Muscle layer of colon (tissue), 2 donors: ENCODE measurements at regions not wholly inside any gene's neighbourhood (a gene's known extent, or its start where the extent isn't known, plus 50 kb on each side); places are given as distances from the start of the nearest gene placed in this dataset.
"Not testable (repeated sequence)": the region's sequence is repeated elsewhere in the genome, so short reads cannot be mapped to it uniquely, and the experiment has no call there.

Experiments
- H3K27ac ChIP-seq: one replicate; pipeline ENCODE4 v1.7.0; 2013; ENCODE audit warnings: low read depth, mild to moderate bottlenecking, low read length, moderate library complexity
- H3K27me3 ChIP-seq, 2 donors: one replicate each; pipeline ENCODE4 v1.7.0; 2013; ENCODE audit warnings: low read length in 2 of 2, mild to moderate bottlenecking in 2 of 2; ENCODE audit not compliant: insufficient read depth in 2 of 2, control insufficient read depth in 1 of 2
- H3K36me3 ChIP-seq: one replicate; pipeline ENCODE4 v1.7.0; 2013; ENCODE audit warnings: mild to moderate bottlenecking, low read length; ENCODE audit not compliant: insufficient read depth
- H3K4me1 ChIP-seq: one replicate; pipeline ENCODE4 v1.7.0; 2013; ENCODE audit warnings: mild to moderate bottlenecking, low read length; ENCODE audit not compliant: insufficient read depth
- H3K4me3 ChIP-seq, 2 donors: one replicate each; pipeline ENCODE4 v1.7.0; 2013; ENCODE audit warnings: low read length in 2 of 2, low read depth in 1 of 2, mild to moderate bottlenecking in 1 of 2, moderate library complexity in 1 of 2
- H3K9ac ChIP-seq: one replicate; pipeline ENCODE4 v1.7.0; 2013; ENCODE audit warnings: low read length
- H3K9me3 ChIP-seq: one replicate; pipeline ENCODE4 v1.7.0; 2013; ENCODE audit warnings: mild to moderate bottlenecking, low read length
- donor health status: abdominal sarcoma.
- donor health status: Adenocarcinoma of cecum.

DNA sequence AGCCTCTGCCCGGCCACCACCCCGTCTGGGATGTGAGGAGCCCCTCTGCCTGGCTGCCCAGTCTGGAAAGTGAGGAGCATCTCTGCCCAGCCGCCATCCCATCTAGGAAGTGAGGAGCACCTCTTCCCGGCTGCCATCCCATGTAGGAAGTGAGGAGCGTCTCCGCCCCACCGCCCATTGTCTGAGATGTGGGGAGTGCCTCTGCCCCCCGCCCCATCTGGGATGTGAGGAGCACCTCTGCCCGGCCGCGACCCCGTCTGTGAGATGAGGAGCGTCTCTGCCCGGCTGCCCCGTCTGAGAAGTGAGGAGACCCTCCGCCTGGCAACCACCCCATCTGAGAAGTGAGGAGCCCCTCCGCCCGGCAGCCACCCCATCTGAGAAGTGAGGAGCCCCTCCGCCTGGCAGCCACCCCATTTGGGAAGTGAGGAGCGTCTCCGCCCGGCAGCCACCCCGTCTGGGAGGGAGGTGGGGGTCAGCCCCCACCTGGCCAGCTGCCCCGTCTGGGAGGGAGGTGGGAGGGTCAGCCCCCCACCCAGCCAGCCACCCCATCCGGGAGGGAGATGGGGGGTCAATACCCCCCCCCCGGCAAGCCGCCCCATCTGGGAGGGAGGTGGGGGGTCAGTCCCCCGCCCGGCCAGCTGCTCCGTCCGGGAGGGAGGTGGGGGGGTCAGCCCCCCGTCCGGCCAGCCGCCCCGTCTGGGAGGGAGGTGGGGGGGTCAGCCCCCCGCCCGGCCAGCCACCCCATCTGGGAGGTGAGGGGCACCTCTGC lies 195.8 kb upstream of the SYNCRIP start:
- not testable (repeated sequence) for H3K9me3 ChIP-seq, H3K27ac ChIP-seq, H3K4me1 ChIP-seq, H3K4me3 ChIP-seq, H3K9ac ChIP-seq, H3K27me3 ChIP-seq, H3K36me3 ChIP-seq

DNA sequence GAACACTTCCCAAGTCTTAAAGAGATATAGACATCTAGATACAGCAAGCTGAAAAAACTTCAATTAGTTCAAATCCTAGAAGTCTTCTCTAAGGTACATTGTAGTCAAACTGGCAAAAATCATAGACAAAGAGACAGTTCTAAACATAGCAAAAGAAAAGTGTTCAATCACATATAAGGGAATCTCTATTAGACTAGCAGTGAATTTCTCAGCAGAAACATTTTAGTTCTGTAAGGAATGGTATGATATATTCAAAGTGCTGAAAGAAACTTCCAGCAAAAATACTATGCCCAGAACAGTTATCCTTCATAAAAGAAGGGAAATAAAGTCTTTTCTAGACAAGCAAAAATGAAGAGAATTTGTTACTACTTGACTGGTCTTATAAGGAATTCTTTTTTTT lies 186.3 kb upstream of the SYNCRIP start:
- Histone ChIP-seq H3K4me3 (no peak overlapping the region), H3K27ac (no peak overlapping the region), H3K4me1 (no peaks in the 10 kb centered on the region), H3K27me3 (no peaks in the 10 kb centered on the region), H3K9me3 (peaks cover 5% of the 10 kb centered on the region), H3K36me3 (no peaks in the 10 kb centered on the region), H3K9ac (no peak overlapping the region)

DNA sequence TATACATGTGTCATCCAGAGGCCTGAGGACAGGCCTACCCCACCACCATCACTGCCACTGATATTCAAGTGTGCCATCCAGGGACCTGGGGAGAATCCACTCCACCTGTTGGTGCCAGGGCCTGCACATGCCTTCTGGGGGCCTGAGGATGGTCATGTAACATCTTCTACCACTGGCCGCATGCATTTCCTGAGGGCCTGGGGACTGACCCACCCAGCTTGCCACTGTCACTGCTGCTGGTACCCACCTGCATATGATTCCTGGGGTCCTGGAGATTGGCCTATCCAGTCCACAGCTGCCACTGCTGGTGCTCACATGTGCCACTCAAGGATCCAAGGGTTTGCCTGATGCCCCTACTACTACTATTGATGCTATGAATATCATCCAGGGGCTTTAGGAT lies 184.3 kb upstream of the SYNCRIP start:
- H3K27ac ChIP-seq: no peak overlapping the region
- peaks cover 10% of the 10 kb centered on the region for H3K9me3 ChIP-seq
- H3K36me3 ChIP-seq: no peaks in the 10 kb centered on the region
- no peaks in the 10 kb centered on the region for H3K27me3 ChIP-seq
- H3K4me1 ChIP-seq: no peaks in the 10 kb centered on the region
- no peak overlapping the region for H3K9ac ChIP-seq
- no peak overlapping the region for H3K4me3 ChIP-seq

DNA sequence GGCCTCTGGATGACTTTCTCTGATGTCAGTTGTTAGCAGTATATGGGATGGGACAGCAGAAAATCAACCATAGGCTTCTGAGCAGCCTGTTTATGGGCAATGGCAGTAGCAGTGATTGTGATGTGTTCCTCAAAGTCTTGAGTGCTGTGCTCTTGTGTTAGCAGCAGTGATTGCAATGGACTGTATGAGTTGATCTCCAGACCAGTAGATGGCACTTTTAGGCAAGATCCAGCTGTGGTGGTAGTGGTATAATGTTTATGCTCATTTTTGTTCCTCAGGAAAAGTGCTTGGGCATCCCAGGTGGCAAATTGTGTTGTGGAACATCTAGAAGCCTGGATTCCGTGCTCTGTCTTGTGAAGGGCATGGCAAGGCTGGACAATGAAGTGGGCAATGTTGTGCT lies 181.6 kb upstream of the SYNCRIP start:
- Histone ChIP-seq H3K36me3 (no peaks in the 10 kb centered on the region), H3K27ac (no peak overlapping the region), H3K9me3 (peaks cover 10% of the 10 kb centered on the region), H3K4me1 (no peaks in the 10 kb centered on the region), H3K9ac (no peak overlapping the region), H3K4me3 (no peak overlapping the region), H3K27me3 (no peaks in the 10 kb centered on the region)

DNA sequence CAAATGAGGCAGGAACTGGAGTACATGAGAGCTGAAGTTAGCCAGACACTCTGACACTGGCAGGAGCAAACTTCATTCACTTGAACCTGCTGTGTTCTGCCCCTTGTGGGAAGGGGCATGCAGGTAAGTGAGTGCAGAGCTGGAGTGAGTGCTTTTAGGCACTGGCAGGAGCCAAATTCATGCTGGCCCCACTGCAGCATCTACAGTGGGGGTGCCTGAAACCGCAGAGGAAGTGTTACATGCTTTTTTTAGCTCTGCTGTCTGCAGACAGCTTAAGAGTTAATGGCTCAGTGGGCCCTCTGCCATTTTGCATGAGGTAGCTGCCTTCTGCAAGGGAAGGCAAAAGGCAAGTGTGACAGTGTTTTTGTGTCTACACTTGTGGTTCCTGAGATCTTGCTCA lies 167.9 kb upstream of the SYNCRIP start:
- Histone ChIP-seq H3K9me3 (no peaks in the 10 kb centered on the region), H3K4me1 (no peaks in the 10 kb centered on the region), H3K9ac (no peak overlapping the region), H3K4me3 (no peak overlapping the region), H3K36me3 (no peaks in the 10 kb centered on the region), H3K27me3 (no peaks in the 10 kb centered on the region), H3K27ac (no peak overlapping the region)

DNA sequence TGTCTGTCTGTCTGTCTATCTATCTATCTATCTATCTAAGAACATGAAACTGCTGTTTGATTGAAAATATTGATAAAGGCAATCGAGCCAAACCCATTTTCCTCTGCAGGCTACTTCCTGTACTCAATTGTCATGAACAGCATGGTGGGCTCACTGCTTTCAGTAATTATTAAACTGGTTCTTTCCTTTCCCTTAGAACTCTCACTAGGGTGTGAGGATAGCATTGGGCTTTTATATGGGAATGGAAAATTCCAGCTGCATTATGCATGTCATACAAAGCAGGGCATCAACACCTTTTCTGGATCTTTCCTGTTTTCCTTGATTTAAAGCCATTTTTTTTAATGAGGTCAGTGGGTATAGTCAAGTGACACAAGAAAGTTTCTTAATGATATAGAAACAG lies 161.0 kb upstream of the SYNCRIP start:
- Histone ChIP-seq H3K36me3 (no peaks in the 10 kb centered on the region), H3K9ac (no peak overlapping the region), H3K27ac (no peak overlapping the region), H3K4me1 (no peaks in the 10 kb centered on the region), H3K4me3 (no peak overlapping the region), H3K9me3 (no peaks in the 10 kb centered on the region), H3K27me3 (no peaks in the 10 kb centered on the region)

DNA sequence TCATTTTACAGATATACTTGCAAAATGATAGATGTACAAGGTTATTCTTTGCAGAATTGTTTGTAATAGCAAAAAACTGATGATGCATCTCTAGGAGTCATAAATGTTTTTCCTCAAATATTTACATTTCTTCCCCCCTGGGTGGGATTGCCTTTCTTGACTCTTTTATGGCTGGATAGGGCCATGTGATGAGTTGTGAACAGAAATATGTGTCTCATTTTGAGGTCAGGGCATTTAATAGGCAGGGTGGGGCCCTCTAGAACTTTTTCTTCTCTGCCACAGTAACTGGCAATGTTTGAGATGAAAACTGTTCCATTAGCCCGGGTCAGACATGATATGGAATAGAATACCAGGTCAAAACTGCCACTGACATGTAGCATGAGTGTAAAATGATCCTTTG lies 159.5 kb upstream of the SYNCRIP start:
- Histone ChIP-seq H3K27ac (no peak overlapping the region), H3K9me3 (no peaks in the 10 kb centered on the region)

DNA sequence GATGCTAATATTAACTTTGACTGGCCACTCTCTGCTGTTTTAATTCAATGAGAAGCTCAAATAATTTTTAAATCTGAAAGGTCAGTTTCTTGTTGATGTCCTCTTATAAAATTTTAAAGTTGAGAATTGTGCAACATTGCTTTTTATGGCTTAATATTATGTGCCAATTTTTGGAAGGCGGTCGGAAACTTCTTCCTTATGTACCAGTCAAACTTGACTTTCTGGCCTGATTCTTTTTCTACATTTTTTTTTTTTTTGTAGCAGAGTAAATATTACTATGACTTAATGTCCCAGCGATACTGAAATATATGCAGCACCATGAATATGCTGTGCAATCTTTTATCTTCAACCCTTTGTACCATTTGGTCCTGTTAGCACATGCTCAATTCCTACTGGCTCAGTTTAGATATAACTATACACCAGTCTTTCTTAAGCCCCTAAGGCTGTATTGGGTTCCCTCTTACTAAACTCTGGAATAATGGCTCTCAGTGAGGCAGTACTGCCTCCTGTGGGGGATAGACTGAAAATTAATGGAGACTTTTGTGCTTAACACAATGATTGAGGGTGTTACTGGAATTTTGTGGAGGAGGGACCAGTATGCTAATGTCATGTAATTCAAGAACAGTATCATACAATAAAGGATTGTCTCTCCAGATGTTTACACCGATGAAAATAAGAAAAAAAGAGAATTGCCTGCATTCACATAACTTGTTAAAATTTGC lies 156.4 kb upstream of the SYNCRIP start:
- no peaks in the 10 kb centered on the region for H3K27me3 ChIP-seq
- no peaks in the 10 kb centered on the region for H3K4me1 ChIP-seq

More for the DNA sequence above, 159.5 kb upstream of the SYNCRIP start:
- H3K4me1 ChIP-seq: no peaks in the 10 kb centered on the region
- no peak overlapping the region for H3K9ac ChIP-seq
- H3K4me3 ChIP-seq: no peak overlapping the region
- no peaks in the 10 kb centered on the region for H3K27me3 ChIP-seq
- H3K36me3 ChIP-seq: no peaks in the 10 kb centered on the region

DNA sequence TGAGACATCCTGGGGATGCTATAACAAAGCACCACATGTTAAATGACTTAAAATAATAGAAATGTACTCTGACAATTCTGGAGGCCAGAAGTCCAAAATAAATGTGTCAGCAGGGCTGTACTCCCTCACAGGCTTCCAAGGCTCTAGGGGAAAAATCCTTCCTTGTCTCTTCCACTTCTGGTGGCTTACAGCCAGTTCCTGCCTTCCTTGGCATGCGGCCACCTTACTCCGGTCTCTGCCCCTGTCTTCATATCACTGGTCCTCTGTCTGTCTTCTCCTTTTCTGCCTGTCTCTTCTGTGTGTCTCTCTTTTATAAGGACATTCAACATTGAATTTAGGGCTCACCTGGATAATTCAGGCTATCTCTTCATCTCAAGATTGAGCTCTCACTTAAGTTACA lies 155.3 kb upstream of the SYNCRIP start:
- Histone ChIP-seq H3K4me1 (no peaks in the 10 kb centered on the region), H3K9me3 (no peaks in the 10 kb centered on the region), H3K27ac (no peak overlapping the region), H3K27me3 (no peaks in the 10 kb centered on the region), H3K9ac (no peak overlapping the region), H3K4me3 (no peak overlapping the region), H3K36me3 (no peaks in the 10 kb centered on the region)

More for the DNA sequence above, 156.4 kb upstream of the SYNCRIP start:
- H3K9ac ChIP-seq: no peak overlapping the region
- no peak overlapping the region for H3K4me3 ChIP-seq
- no peaks in the 10 kb centered on the region for H3K9me3 ChIP-seq
- no peaks in the 10 kb centered on the region for H3K36me3 ChIP-seq
- no peak overlapping the region for H3K27ac ChIP-seq

DNA sequence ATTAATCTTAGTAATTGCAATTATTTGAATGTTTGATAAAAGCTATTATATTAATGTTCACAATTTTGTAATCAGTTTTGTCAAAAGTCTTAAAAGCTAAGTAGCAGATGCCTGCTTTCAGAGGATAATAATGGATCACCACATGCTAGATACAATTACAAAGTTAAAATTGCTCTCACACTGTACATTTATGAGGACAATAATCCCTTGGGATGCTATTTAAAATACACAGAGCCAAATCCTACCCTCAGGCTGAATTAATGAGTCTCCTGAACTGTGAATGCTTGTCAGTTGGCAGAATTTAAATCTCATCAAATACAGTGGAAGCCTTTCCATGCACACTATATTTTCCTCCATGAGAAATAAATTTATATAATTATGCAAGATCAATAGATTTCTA lies 153.3 kb upstream of the SYNCRIP start:
- Histone ChIP-seq H3K4me3 (no peak overlapping the region), H3K9ac (no peak overlapping the region), H3K27ac (no peak overlapping the region), H3K36me3 (no peaks in the 10 kb centered on the region), H3K4me1 (no peaks in the 10 kb centered on the region), H3K27me3 (no peaks in the 10 kb centered on the region), H3K9me3 (no peaks in the 10 kb centered on the region)

DNA sequence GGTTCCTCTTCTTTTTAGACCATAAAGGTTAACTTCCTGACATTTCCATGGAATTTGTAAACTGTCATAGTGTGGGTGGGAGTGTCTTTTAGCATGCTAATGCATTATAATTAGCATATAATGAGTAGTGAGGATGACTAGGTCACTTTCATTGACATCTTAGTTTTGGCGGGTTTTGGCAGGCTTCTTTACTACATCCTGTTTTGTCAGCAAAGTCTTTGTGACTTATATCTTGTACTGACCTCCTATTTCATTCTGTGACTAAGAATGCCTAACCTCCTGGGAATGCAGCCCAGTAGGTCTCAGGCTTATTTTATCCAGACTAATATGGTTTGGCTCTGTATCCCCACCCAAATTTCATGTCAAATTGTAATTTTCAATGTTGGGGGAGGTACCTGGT lies 149.6 kb upstream of the SYNCRIP start:
- H3K27me3 ChIP-seq: no peaks in the 10 kb centered on the region
- H3K9ac ChIP-seq: no peak overlapping the region
- H3K36me3 ChIP-seq: no peaks in the 10 kb centered on the region
- no peak overlapping the region for H3K27ac ChIP-seq
- H3K9me3 ChIP-seq: peaks cover 5% of the 10 kb centered on the region
- no peaks in the 10 kb centered on the region for H3K4me1 ChIP-seq
- no peak overlapping the region for H3K4me3 ChIP-seq

DNA sequence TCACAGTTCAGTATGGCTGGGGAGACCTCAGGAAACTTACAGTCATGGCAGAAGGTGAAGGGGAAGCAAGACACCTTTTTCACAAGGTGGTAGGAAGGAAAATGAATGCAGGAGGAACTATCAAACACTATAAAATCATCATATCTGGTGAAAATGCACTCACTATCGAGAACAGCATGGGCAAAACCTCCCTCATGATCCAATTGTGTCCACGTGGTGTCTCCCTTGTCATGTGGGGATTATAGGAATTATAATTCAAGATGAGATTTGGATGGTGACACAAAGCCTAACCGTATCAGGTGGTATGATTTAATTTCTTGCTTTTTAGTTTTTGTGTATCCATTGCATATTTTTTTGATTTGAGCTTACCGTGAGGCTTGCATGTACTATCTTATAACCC lies 133.2 kb upstream of the SYNCRIP start:
- Histone ChIP-seq H3K4me1 (peaks cover 6% of the 10 kb centered on the region), H3K9me3 (no peaks in the 10 kb centered on the region), H3K4me3 (no peak overlapping the region), H3K27me3 (no peaks in the 10 kb centered on the region), H3K36me3 (no peaks in the 10 kb centered on the region), H3K27ac (no peak overlapping the region), H3K9ac (no peak overlapping the region)
